T-helper 1 cell treated with Interleukin-12 subunit alpha and Interleukin-12 subunit beta and Interleukin-4 antibody, amounts not matched to agents 30 ng/mL and 1 ng/mL, for 36 hours (primary cell): ENCODE measurements at regions not wholly inside any gene's neighbourhood (a gene's known extent, or its start where the extent isn't known, plus 50 kb on each side); places are given as distances from the start of the nearest gene placed in this dataset.
"Not testable (repeated sequence)": the region's sequence is repeated elsewhere in the genome, so short reads cannot be mapped to it uniquely, and the experiment has no call there.

Source experiments
- intact Hi-C: fragments of 100-400 bp; cut with micrococcal nuclease; formaldehyde crosslinking; loops from one replicate; pipeline ENCODE4 v1.15.1; 2024

- intact Hi-C loops: no loop called here
Observed at GRCh38 chr13:33649212-33649878, 168.6 kb upstream of the RFC3 start.

- intact Hi-C loops: no loop called here
Observed at GRCh38 chr13:33651766-33652165, 166.2 kb upstream of the RFC3 start.

GRCh38 chr13:33657274-33657673, 160.7 kb upstream of the RFC3 start:
- intact Hi-C loops: no loop called here

- intact Hi-C loops: no loop called here
Observed at GRCh38 chr13:33659466-33659865, 158.5 kb upstream of the RFC3 start.

- intact Hi-C loops: no loop called here
Observed at GRCh38 chr13:33659894-33660293, 158.1 kb upstream of the RFC3 start.

- intact Hi-C loops: no loop called here
Observed at GRCh38 chr13:33662392-33662791, 155.6 kb upstream of the RFC3 start.

GRCh38 chr13:33665626-33666175, 152.2 kb upstream of the RFC3 start:
- intact Hi-C loops: no loop called here

- intact Hi-C loops: no loop called here
Observed at GRCh38 chr13:33671560-33671959, 146.4 kb upstream of the RFC3 start.

GRCh38 chr13:33672022-33672421, 145.9 kb upstream of the RFC3 start:
- intact Hi-C loops: not testable (repeated sequence)

GRCh38 chr13:33676045-33676989, 141.6 kb upstream of the RFC3 start:
- intact Hi-C loops: loop anchor here (5.0 kb wide), 3 partner anchors 1089 to 1481 kb away; partner anchors contain the start of genes N4BP2L1 and PDS5B

- intact Hi-C loops: loop anchor here (5.0 kb wide), 3 partner anchors 1090 to 1480 kb away; partner anchors contain the start of genes N4BP2L1 and PDS5B
Observed at GRCh38 chr13:33677215-33677614, 140.7 kb upstream of the RFC3 start.

- intact Hi-C loops: loop anchor here (2.0 to 5.0 kb wide), 4 partner anchors 39 to 1479 kb away; partner anchors contain the start of genes N4BP2L1 and PDS5B
Observed at GRCh38 chr13:33678084-33678483, 139.9 kb upstream of the RFC3 start.

GRCh38 chr13:33678906-33679657, 138.9 kb upstream of the RFC3 start:
- intact Hi-C loops: loop anchor here (1.0 to 5.0 kb wide), 9 partner anchors 40 to 1478 kb away; partner anchors contain the start of genes N4BP2L1, PDS5B and RFC3

GRCh38 chr13:33679658-33680012, 138.3 kb upstream of the RFC3 start:
- intact Hi-C loops: loop anchor here (1.0 to 5.0 kb wide), 9 partner anchors 41 to 1478 kb away; partner anchors contain the start of genes N4BP2L1, PDS5B and RFC3

GRCh38 chr13:33682020-33682564, 135.9 kb upstream of the RFC3 start:
- intact Hi-C loops: no loop called here

GRCh38 chr13:33682646-33683045, 135.3 kb upstream of the RFC3 start:
- intact Hi-C loops: not testable (repeated sequence)

GRCh38 chr13:33683376-33683775, 134.6 kb upstream of the RFC3 start:
- intact Hi-C loops: no loop called here

- intact Hi-C loops: no loop called here
Observed at GRCh38 chr13:33684874-33685273, 133.1 kb upstream of the RFC3 start.

- intact Hi-C loops: no loop called here
Observed at GRCh38 chr13:33686772-33687480, 131.0 kb upstream of the RFC3 start.

- intact Hi-C loops: no loop called here
Observed at GRCh38 chr13:33690354-33690753, 127.6 kb upstream of the RFC3 start.
